GM12878 (cell line): ENCODE measurements at regions not wholly inside any gene's neighbourhood (a gene's known extent, or its start where the extent isn't known, plus 50 kb on each side); places are given as distances from the start of the nearest gene placed in this dataset.

Source experiments
- ATAC-seq: fragments of 200-7000 bp; cut with Tn5 transposase; 3 replicates; pipeline ENCODE4 v1.9.1; 2020; ENCODE audit warnings: mild to moderate bottlenecking, moderate library complexity
- BruUV-seq: library from RNA; stranded (reverse); fragments of 400-500 nt; replicated peaks from 2 replicates; lab custom pipeline; 2021; lab: Mats Ljungman, UMichigan
- CTCF ChIA-PET: fragments of 300-600 bp; sonication (Branson Sonifier 250); formaldehyde crosslinking; extraction: SDS; loops from one replicate; lab custom pipeline; 2021; ENCODE audit warnings: inconsistent platforms; lab: Yijun Ruan, JAX
- POLR2A ChIA-PET: fragments of 350-600 bp; formaldehyde crosslinking; extraction: SDS; loops from one replicate; lab custom pipeline; 2021; ENCODE audit warnings: inconsistent platforms; lab: Charles Lee
- RAD21 ChIA-PET: fragments of 300-600 bp; sonication (Branson Sonifier 250); formaldehyde crosslinking; loops from one replicate; lab custom pipeline; 2023; ENCODE audit warnings: antibody characterized with exemption; ENCODE audit not compliant: unreplicated experiment; lab: Charles Lee
- SMC1A ChIA-PET: fragments of 300-600 bp; sonication (Branson Sonifier 250); formaldehyde crosslinking; loops from one replicate; lab custom pipeline; 2023; ENCODE audit not compliant: unreplicated experiment, uncharacterized antibody; lab: Charles Lee
- DNase-seq: peaks from one replicate; pipeline ENCODE4 v3.0.0-alpha.2; 2011; ENCODE audit warnings: low read depth, low spot score
- FAIRE-seq: peaks from 3 replicates; lab custom pipeline; 2011; peaks lifted over from hg19 to GRCh38; lab: Jason Lieb, UNC
- H2AFZ ChIP-seq: 2 replicates; pipeline ENCODE4 v1.6.0; 2011; ENCODE audit warnings: low read depth, low read length, control low read depth; ENCODE audit not compliant: control insufficient read depth
- H3K27ac ChIP-seq: 2 replicates; pipeline ENCODE4 v1.5.1; 2011; ENCODE audit warnings: control low read depth; ENCODE audit not compliant: control insufficient read depth, insufficient read depth
- H3K27me3 ChIP-seq, 2 experiments: replicated peaks in 1 of 2; 2 replicates each; pipeline versions ENCODE4 v1.6.0 to v1.6.1; 2011; ENCODE audit warnings: low read length in 1 of 2; ENCODE audit not compliant: control insufficient read depth in 2 of 2, insufficient read depth in 2 of 2
- H3K36me3 ChIP-seq, 2 experiments: 2 replicates each; pipeline ENCODE4 v1.5.1; 2011; ENCODE audit warnings: low read length in 1 of 2; ENCODE audit not compliant: control insufficient read depth in 2 of 2, insufficient read depth in 2 of 2
- H3K4me1 ChIP-seq: 2 replicates; pipeline ENCODE4 v1.6.1; 2011; ENCODE audit warnings: mild to moderate bottlenecking, low read length, moderate library complexity, mixed read lengths; ENCODE audit not compliant: control insufficient read depth, insufficient read depth
- H3K4me2 ChIP-seq: 2 replicates; pipeline ENCODE4 v1.6.0; 2011; ENCODE audit warnings: control low read depth; ENCODE audit not compliant: control insufficient read depth, insufficient read depth
- H3K4me3 ChIP-seq: fragments of 200-600 bp; sonication (generic); 2 replicates; pipeline ENCODE4 v1.5.1; 2016
- H3K79me2 ChIP-seq: 2 replicates; pipeline ENCODE4 v1.6.0; 2011; ENCODE audit warnings: low read length; ENCODE audit not compliant: control insufficient read depth, insufficient read depth
- H3K9ac ChIP-seq: 2 replicates; pipeline ENCODE4 v1.8.0; 2011; ENCODE audit warnings: low read length, control low read depth, mixed read lengths; ENCODE audit not compliant: control insufficient read depth, insufficient read depth
- H3K9me3 ChIP-seq: replicated peaks from 3 replicates; pipeline ENCODE4 v1.5.1; 2011; ENCODE audit warnings: mild to moderate bottlenecking, low read length; ENCODE audit not compliant: control insufficient read depth, insufficient read depth
- H4K20me1 ChIP-seq: 2 replicates; pipeline ENCODE4 v1.6.0; 2011; ENCODE audit not compliant: control insufficient read depth, insufficient read depth
- BRCA1 ChIP-seq: IDR thresholded peaks from 2 replicates; pipeline ENCODE4 v1.6.1; 2011; ENCODE audit warnings: low read depth, low read length, improper control_type of control experiment
- FOS ChIP-seq: IDR thresholded peaks from 3 replicates; pipeline ENCODE4 v1.6.1; 2011; ENCODE audit warnings: borderline replicate concordance; ENCODE audit not compliant: insufficient read length; ENCODE audit errors: extremely low read depth
- FOXK2 ChIP-seq: fragments of 450-650 bp; IDR thresholded peaks from 2 replicates; pipeline ENCODE4 v1.6.1; 2017; ENCODE audit warnings: mild to moderate bottlenecking, moderate library complexity
- HDGF ChIP-seq: fragments of 450-650 bp; IDR thresholded peaks from 2 replicates; pipeline ENCODE4 v1.6.1; 2016; ENCODE audit warnings: antibody characterized with exemption
- IKZF2 ChIP-seq, 2 experiments: fragments of 450-650 bp; IDR thresholded peaks; 2 replicates each; pipeline ENCODE4 v1.6.1; 2017; ENCODE audit warnings: mild to moderate bottlenecking in 2 of 2, moderate library complexity in 2 of 2
- LARP7 ChIP-seq: fragments of 450-650 bp; IDR thresholded peaks from 2 replicates; pipeline ENCODE4 v1.6.1; 2017; ENCODE audit warnings: mild to moderate bottlenecking
- MTA2 ChIP-seq: fragments of 450-650 bp; IDR thresholded peaks from 2 replicates; pipeline ENCODE4 v1.6.1; 2016; ENCODE audit warnings: low read depth, mild to moderate bottlenecking, moderate library complexity
- MTA3 ChIP-seq: IDR thresholded peaks from 2 replicates; pipeline ENCODE4 v1.6.1; 2012; ENCODE audit warnings: low read length, inconsistent platforms, borderline replicate concordance
- NR2F1 ChIP-seq: fragments of 450-650 bp; conservative IDR thresholded peaks from 2 replicates; pipeline ENCODE4 v1.6.1; 2017; ENCODE audit warnings: mild to moderate bottlenecking
- PKNOX1 ChIP-seq: fragments of 450-650 bp; IDR thresholded peaks from 2 replicates; pipeline ENCODE4 v1.6.1; 2016; ENCODE audit warnings: mild to moderate bottlenecking
- PML ChIP-seq: IDR thresholded peaks from 2 replicates; pipeline ENCODE4 v1.6.1; 2012; ENCODE audit warnings: low read length, inconsistent platforms
- RBBP5 ChIP-seq: fragments of 200-600 bp; sonication (generic); conservative IDR thresholded peaks from 2 replicates; pipeline ENCODE4 v1.6.1; 2016
- SREBF1 ChIP-seq: IDR thresholded peaks from 2 replicates; pipeline ENCODE4 v1.6.1; 2012; ENCODE audit warnings: mild to moderate bottlenecking, low read length
- YBX1 ChIP-seq: fragments of 450-650 bp; IDR thresholded peaks from 2 replicates; pipeline ENCODE4 v1.6.1; 2016; ENCODE audit warnings: antibody characterized with exemption
- YY1 ChIP-seq: IDR thresholded peaks from 2 replicates; pipeline ENCODE4 v1.6.1; 2011; ENCODE audit warnings: low read depth, mild to moderate bottlenecking, low read length
- ZBED1 ChIP-seq: IDR thresholded peaks from 2 replicates; pipeline ENCODE4 v1.6.1; 2016; ENCODE audit warnings: borderline replicate concordance
- ZNF207 ChIP-seq: fragments of 450-650 bp; IDR thresholded peaks from 2 replicates; pipeline ENCODE4 v1.6.1; 2014; ENCODE audit warnings: antibody characterized with exemption, mild to moderate bottlenecking, borderline replicate concordance
- WGBS: methylation state at CpG from one replicate; pipeline ENCODE4 v1.1.6; 2016; ENCODE audit warnings: low lambda C conversion rate; ENCODE audit not compliant: insufficient replicate concordance, insufficient coverage; ENCODE audit errors: missing lambda C conversion rate; 5-methylcytosine and 5-hydroxymethylcytosine counted together
- in situ Hi-C: fragments of 300-500 bp; cut with MboI; formaldehyde crosslinking; loops from 9 replicates; pipeline ENCODE4 v1.14.3; 2018; ENCODE audit warnings: mixed read lengths
- intact Hi-C: fragments of 100-400 bp; cut with micrococcal nuclease; formaldehyde crosslinking; loops from one replicate; pipeline ENCODE4 v1.14.2; 2022; ENCODE audit not compliant: unreplicated experiment
- TF ChIP-seq, protein P1 (sequence below): IDR thresholded peaks from 2 replicates; pipeline ENCODE4 v1.6.1; 2012; ENCODE audit warnings: low read depth, low read length, improper control_type of control experiment
- TF ChIP-seq, protein P2 (sequence below): fragments of 450-650 bp; IDR thresholded peaks from 2 replicates; pipeline ENCODE4 v1.6.1; 2017; ENCODE audit warnings: mild to moderate bottlenecking

GRCh38 chr13:22703601-22704209 is 477.1 kb upstream of the SGCG start:
- BruUV-seq, result no TSS peak
- Histone ChIP-seq H3K36me3 (no peaks in the 10 kb centered on the region), H3K79me2 (no peaks in the 10 kb centered on the region), H3K9ac (no peak overlapping the region), H3K4me1 (no peaks in the 10 kb centered on the region), H3K27ac (no peak overlapping the region), H3K27me3 (no peaks in the 10 kb centered on the region), H3K4me3 (no peak overlapping the region), H3K4me2 (no peak overlapping the region), H2AFZ (no peak overlapping the region), H3K9me3 (no peaks in the 10 kb centered on the region; the same call in 2 of the 3 replicates), H4K20me1 (no peaks in the 10 kb centered on the region)
- ATAC-seq, result no peak
- no peak for TF ChIP-seq BRCA1
- TF ChIP-seq YBX1, result no peak
- TF ChIP-seq NR2F1, result no peak
- TF ChIP-seq FOS, result no peak
- TF ChIP-seq, protein P1, sequence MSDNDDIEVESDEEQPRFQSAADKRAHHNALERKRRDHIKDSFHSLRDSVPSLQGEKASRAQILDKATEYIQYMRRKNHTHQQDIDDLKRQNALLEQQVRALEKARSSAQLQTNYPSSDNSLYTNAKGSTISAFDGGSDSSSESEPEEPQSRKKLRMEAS, result no peak
- no peak for TF ChIP-seq ZNF207
- CTCF ChIA-PET, result interaction anchor here (0.6 kb wide), 1 partner anchor 301 kb away, joined by 3 read pairs; no protein-coding TSS in a partner anchor
- in situ Hi-C loops (no loop called here), intact Hi-C loops (no loop called here)
- POLR2A ChIA-PET, result no interaction called here
- no peak for FAIRE-seq
- SMC1A ChIA-PET, result no interaction called here
- 25% methylated on average over 9 of the region's 9 CpGs for WGBS
- no peak for DNase-seq
- RAD21 ChIA-PET, result no interaction called here

- H3K36me3 ChIP-seq, result no peaks in the 10 kb centered on the region
- no peaks in the 10 kb centered on the region for H3K79me2 ChIP-seq
- FAIRE-seq (no peak), DNase-seq (no peak), ATAC-seq (no peak)
- WGBS, result 58% methylated on average over 5 of the region's 5 CpGs
- no TSS peak for BruUV-seq
- CTCF ChIA-PET, result no interaction called here
- RAD21 ChIA-PET, result no interaction called here
- no peaks in the 10 kb centered on the region; the same call in 2 of the 3 replicates for H3K9me3 ChIP-seq
- no peak overlapping the region for H2AFZ ChIP-seq
- intact Hi-C loops, result no loop called here
- in situ Hi-C loops, result no loop called here
- H3K27ac ChIP-seq, result no peak overlapping the region
- H3K4me2 ChIP-seq, result no peak overlapping the region
- H3K27me3 ChIP-seq, result no peaks in the 10 kb centered on the region
- no peaks in the 10 kb centered on the region for H3K4me1 ChIP-seq
- H3K4me3 ChIP-seq, result no peak overlapping the region
- no peak overlapping the region for H3K9ac ChIP-seq
- SMC1A ChIA-PET, result no interaction called here
- POLR2A ChIA-PET, result no interaction called here
- H4K20me1 ChIP-seq, result no peaks in the 10 kb centered on the region
- TF ChIP-seq LARP7 (no peak), RBBP5 (no peak), YY1 (no peak), MTA2 (no peak), MTA3 (no peak), SREBF1 (no peak), FOXK2 (no peak), PKNOX1 (no peak), ZBED1 (no peak), PML (no peak), HDGF (no peak), IKZF2 (IDR thresholded peaks at IDR 0.05) (no peak)
- TF ChIP-seq, protein P2, sequence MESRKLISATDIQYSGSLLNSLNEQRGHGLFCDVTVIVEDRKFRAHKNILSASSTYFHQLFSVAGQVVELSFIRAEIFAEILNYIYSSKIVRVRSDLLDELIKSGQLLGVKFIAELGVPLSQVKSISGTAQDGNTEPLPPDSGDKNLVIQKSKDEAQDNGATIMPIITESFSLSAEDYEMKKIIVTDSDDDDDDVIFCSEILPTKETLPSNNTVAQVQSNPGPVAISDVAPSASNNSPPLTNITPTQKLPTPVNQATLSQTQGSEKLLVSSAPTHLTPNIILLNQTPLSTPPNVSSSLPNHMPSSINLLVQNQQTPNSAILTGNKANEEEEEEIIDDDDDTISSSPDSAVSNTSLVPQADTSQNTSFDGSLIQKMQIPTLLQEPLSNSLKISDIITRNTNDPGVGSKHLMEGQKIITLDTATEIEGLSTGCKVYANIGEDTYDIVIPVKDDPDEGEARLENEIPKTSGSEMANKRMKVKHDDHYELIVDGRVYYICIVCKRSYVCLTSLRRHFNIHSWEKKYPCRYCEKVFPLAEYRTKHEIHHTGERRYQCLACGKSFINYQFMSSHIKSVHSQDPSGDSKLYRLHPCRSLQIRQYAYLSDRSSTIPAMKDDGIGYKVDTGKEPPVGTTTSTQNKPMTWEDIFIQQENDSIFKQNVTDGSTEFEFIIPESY, result no peak
Measured at GRCh38 chr13:22707946-22708345, 472.8 kb upstream of the SGCG start.
